GM19238 (cell line): ENCODE measurements at regions not wholly inside any gene's neighbourhood (a gene's known extent, or its start where the extent isn't known, plus 50 kb on each side); places are given as distances from the start of the nearest gene placed in this dataset.

Source experiments
- DNase-seq: peaks from one replicate; pipeline ENCODE4 v3.0.0; 2011; ENCODE audit warnings: low spot score; ENCODE audit not compliant: insufficient read length

DNA sequence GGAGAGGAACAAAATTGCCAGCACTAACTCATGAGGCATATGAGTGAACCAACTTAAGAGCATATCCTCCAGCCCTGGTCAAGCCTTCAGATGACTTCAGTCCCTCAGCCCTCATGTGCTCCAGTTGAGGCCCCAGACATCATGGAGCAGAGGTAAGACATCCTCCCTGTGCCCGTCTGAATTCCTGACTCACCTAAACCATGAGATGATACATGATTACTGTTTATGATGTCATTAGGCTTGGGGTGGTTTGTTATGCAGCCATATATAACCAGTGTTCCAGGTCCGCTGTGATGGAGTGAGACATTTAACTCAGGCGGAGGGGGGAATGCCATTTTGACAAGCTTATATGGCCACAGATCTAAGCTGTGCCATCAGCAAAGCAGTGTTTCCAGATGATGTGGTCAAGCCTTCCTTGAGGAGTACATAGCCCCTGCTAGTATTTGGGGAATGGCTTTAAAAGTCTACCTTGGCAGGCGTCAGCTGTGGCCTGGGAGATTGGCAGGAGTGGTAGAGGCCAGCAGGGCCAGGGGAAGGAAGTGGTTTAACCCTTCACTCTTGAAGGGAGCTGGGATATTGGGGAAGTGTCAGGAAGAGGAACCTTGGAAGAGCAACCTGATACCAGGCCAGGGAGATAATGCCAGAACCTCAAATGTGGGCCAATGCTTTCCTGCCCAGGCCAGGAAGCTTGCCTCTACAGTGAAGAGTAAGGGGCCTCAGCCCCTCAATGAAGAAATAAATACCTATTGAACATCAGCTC is 343.0 kb upstream of the PODXL start:
- DNase-seq, result no peak

- no peak for DNase-seq
Measured at GRCh38 chr7:131898418-131898817, 342.0 kb upstream of the PODXL start.

DNA sequence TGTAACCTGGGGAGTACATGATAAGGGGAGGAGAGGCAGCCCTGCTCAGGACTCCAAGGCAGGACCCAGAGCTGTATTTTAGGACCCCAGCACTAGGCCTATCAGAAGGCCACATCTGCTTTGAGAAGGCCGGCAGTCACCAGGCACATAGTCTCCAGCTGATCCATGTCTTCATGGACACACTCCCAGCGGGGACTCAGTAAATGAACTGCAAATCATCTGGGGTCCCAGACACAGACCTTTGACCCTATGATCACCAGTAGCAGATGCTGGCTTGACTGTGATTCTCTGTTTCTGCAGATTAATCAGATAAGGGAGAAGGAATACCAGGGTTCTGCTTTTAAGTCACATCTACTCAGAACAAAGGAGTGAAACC is 341.4 kb upstream of the PODXL start:
- DNase-seq, result no peak

DNA sequence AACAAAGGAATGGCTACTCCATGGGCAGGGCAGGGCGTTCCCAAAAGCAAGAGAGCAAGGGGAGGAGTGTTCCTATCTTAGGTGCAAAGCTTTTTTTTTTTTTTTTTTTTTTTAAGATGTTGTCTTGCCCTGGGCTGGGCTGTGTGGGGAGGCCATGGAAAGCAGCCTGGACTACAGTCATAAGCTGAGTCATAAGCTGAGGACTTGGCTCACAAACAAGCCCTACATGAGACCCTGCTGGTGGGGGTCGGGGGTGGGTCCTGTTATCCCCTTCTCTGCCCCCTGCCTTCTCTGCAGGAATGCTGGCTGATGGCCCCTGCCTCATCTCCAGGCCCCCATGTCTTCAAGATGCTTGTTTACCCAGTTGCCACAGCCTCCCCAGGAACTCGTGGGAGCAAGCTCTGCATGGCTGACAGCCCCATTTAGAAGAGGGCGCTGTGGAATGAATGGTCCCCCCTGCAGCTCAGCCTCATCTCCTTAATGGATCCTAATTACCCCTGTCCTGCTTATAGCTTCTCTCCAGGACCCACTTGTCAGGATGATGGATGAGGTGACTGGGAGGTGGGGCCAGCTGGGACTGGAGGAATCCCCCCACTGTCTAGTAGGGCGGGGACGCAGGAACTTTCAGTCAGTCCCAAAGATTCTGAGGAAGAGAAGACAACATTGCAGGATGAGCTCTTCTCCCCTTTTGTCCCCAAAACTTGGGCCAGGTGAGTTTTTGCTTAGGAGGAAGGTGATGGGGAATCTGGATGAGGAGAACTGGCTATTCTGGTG is 340.8 kb upstream of the PODXL start:
- no peak for DNase-seq

GRCh38 chr7:131896165-131896863 is 339.9 kb upstream of the PODXL start:
- no peak for DNase-seq

DNA sequence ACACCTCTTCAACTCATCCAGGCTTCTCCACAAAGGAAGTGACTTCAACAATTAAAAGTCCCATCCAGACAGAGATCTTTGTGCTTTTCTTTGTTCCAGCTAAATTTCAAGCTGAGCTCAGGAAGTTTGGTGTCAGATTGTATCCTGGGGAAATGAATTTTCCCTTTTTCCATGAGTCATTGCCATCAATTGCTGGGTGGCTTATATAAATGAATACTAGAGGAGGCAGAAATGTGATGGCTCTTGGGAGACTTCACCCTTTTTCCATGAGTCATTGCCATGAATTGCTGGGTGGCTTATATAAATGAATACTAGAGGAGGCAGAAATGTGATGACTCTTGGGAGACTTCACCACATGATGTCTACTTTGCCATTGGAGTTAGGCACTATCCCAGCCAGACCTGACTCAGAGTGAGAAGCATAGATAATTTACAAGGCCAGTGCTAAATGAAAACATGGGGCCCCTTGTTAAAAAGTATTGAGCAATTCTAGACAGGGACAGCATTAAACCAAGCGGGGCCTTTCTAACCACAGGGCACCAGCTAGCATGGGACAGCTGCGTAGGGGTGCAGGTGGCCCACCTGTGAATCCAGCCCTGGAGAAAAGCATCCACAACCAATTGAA is 339.2 kb upstream of the PODXL start:
- no peak for DNase-seq

GRCh38 chr7:131893631-131894340 is 337.4 kb upstream of the PODXL start:
- no peak for DNase-seq

- no peak for DNase-seq
Measured at GRCh38 chr7:131890176-131890575, 333.7 kb upstream of the PODXL start.

DNA sequence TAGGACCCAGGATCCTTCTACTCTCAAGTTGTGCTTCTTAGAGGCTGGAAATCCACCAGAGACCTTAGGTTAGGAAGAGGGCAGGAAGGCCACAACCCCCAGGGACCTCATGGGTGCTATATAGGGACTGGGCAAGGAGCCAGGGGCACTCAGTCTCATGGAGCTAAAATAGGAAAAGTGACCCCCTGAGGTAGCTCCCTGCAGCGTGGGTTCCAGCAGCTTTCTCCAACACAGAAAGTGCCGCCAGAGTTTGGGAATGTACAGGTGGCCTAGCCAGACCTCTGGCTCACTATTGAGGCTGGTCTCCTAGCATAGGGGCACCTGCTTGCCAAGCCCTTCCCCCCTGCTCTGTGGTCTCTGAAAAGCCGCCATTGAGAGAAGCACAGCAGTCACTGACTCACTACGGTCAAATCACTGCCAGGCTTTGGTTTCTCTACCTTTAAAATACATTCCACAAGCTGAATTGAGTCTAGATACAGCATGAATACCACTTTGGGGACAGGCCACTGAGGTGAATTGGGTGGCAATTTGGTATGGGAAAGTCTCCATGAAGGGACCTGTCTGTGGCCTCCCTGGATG is 333.2 kb upstream of the PODXL start:
- DNase-seq, result no peak

GRCh38 chr7:131883769-131884168 is 327.3 kb upstream of the PODXL start:
- no peak for DNase-seq

- no peak for DNase-seq
Measured at GRCh38 chr7:131883196-131883595, 326.8 kb upstream of the PODXL start.

GRCh38 chr7:131882321-131882720 is 325.9 kb upstream of the PODXL start:
- DNase-seq, result no peak

DNA sequence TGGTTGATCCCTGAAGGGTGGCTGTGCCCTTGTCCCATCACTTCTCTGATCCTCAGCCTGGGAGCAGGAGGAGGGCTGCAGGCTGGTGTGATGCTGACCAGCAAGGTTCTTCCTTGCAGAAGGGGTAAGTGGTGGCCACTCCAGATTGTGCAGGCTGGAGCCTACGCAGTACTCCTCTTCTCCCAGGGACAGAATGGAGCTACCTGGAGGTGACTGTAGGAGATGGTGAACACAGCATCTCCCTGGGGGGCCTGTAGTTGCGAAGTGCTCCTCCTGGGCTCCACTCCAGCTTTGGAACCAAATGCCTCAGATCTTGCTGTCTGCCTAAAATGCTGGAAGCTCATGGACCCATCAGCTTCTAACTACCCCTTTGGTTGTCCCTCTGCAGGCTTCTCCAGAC is 323.6 kb upstream of the PODXL start:
- no peak for DNase-seq

- no peak for DNase-seq
Measured at GRCh38 chr7:131879424-131879823, 323.0 kb upstream of the PODXL start.

- no peak for DNase-seq
Measured at GRCh38 chr7:131878777-131879176, 322.3 kb upstream of the PODXL start.

DNA sequence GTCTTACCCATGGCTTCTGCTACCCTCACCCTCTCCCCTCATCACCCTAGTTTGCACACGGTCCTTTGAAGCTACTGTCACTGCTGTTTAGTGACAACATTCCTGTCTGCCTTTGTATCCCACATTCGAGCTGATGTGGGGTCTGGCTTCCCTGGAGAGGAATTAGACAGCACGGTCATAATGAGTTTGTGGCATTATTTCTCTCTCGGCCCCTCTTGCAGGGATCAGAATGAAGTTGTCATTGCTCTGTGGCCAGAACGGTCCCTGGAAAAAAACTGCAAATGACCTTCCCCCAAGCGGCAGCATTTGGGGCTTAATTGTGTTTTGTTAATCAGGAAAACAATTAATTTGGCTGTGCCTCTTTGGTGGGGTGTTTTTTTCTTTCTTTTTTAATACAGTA is 317.2 kb upstream of the PODXL start:
- no peak for DNase-seq

DNA sequence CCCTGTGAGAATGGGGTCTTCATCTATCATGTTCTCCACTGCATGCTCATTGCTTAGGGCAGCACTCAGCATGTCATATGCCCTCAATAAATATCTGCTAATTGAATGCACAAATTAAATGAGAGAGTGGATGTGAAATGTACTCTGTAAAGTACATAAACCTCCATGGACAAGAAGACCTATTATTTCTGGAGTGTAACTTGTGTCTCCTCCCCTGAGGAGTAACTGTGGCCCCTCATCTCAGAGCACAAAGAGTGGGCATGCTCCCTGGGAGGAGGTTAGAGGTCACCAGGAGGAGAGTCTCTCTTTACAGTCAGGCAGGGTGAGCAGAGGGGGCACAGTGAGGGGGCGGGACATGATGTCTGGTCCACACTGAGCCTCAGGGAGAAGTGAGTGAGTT is 313.6 kb upstream of the PODXL start:
- DNase-seq, result no peak

- no peak for DNase-seq
Measured at GRCh38 chr7:131869169-131869844, 312.9 kb upstream of the PODXL start.

- no peak for DNase-seq
Measured at GRCh38 chr7:131867461-131867860, 311.0 kb upstream of the PODXL start.

DNA sequence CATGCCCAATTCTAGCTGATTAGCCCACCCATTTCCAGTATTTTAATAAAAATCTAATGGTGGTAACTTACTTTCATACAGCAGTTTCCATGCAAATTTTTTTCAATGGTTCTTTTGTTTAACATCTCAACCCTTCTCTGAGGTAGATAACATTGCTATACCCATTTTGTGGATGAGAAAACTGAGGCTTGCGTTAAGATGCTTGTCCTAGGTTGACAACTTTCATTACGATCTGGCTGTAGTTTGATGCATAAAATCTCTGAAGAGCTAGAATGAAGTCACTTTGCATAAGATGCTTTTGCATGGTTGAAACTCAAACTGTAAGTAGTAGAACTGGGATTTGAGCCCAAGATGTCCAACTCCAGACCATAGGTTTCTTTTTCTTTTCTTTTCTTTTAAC is 309.5 kb upstream of the PODXL start:
- no peak for DNase-seq
